NCI-H1417 treated with DMSO at 0.1 percent for 48 hours (cell line): ENCODE measurements at regions not wholly inside any gene's neighbourhood (a gene's known extent, or its start where the extent isn't known, plus 50 kb on each side); places are given as distances from the start of the nearest gene placed in this dataset.
"Not testable (repeated sequence)": the region's sequence is repeated elsewhere in the genome, so short reads cannot be mapped to it uniquely, and the experiment has no call there.

Experiments
- DNase-seq: peaks from one replicate; lab custom pipeline; 2025; lab: John Stamatoyannopoulos, UW

DNA sequence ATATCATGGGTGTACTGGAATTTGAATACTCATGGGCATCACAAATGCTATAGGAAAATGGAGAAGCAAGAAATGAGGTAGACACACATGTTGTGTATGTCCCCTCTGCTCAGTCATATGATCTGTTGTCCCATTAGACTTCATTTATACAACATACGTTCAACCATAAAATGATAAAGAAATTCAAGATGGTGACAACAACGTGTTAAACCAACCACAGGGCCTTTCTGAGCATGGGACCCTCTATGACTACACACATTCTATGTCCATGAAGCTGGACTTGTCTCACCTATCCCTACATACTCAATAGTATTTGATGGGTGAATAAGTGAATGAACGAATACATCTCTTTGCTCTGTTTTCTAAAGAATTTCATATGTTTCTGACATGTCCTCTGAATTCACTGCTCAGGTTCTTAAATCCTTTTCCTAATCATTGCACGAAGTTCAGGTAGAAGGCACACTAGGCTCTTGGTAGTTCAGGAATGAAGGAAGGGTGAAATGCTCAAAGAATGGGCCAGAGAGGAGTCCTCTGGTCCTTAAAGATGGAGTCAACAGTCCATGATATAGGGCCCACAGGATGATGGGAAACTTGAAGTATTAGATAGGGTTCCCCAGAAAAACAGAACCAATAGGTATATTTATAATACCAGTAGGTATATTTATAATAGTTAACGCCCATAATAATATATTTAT, 105.7 kb upstream of the PPM1H start:
- DNase-seq: no peak

DNA sequence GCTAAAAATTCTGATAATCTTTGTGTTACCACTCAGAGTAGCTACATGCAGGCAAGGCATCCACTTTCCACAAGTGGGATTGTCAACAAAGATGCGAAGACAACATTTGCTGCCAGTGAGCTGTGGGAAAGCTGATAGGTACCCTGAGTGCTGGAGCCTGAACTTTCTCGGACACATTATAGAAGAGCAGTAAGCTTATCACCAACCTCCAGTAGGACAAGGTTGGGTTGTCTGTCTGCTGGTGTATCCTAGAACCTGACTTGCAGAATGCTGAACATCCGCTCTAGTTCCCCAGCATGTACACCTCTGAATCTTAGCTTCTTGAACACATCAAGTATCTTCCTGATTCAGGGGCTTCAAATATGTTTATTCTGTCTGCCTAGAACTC, 103.8 kb upstream of the PPM1H start:
- DNase-seq: no peak

DNA sequence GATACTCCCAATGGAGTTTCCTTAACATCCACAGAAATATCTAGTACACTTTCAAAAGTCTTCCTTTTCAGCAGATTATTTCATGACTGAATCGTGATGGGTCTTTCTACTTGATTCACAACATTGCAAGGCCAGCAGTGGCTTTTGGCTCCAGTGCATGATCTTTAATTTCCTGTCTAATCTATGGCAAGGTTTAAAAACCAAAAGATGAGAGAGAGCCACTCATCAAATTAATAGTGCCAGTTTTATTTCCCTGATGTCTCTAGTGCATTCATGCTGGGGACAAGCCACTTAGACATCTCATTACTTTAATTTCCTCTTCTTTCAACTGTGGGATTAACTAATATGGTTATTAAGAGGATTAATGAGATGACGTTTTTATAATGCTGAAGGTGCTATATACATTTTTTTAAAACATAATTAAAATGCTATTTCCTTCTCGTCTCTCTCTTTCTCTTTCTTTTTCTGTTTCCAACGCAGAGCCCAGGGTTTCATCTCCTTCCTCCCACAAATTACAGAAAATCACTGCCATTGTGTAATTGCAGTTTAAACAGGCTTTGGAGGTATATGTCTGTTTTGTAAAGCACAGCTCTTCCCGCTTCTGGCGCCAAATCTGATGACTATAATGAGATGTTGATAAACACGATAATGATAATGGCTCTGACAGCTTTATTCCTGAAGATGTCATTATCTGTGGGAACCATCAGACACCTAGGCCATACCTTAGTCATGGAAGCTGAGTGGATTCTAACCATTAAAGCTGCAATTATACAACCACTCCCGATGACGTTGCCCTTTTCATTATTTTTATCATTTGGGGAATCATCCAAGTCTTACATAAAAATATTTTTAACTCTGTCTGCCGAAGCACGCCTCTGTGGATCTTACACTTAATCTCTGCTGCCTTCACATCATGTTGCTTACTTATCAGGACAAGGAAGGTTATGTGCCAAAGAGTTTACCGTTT, 103.1 kb upstream of the PPM1H start:
- DNase-seq: peak; percentile 39

DNA sequence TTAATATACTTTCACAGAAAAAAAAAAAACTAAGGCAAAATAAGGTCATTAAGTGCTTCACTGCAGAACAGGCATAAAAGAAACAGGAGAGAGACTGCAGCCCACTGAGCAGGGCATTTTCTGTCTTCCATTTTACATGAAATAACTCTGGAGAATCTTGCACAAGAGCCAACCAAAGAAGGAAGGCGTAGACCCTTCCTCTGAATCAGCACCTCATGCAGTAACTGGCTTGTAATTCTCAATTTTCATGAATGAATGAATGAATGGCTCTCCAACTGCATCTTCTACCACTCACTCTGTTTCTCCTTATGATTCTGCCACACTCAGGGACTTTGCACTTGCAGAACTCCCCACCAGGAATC, 102.0 kb upstream of the PPM1H start:
- DNase-seq: no peak

DNA sequence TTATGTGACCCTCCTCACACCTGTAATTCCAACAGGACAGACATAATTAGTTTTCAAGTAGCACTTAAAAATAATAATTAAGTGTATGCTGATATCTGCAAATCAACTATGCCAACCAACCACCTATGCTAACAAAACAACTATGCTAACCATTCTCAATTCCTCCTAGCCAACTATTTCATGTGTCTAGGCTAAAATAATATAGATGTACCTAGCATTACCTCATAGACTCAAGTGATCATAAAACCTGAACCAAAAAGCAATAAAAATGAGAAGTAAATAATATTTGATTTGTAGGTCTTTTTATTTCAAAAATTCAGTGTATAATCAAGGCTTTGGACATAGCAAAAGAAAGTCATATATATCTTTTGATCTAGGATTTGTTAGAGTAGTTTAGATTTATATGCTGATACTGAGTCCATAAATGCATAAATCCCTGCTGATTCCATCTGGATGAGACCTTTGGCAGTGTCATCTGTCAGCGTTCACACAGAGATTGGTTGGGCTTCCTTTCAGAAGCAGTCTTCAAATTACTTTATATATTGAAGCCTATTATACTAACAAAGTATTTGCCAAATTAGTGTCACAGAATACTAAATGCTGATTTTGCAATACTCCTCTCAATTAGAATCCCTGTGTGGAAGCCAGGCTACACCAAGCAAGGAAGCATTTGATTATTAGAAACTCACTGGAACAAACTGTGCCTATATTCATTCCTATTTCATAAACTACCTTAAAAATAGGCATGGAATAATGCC, 101.4 kb upstream of the PPM1H start:
- peak; percentile 62 for DNase-seq

DNA sequence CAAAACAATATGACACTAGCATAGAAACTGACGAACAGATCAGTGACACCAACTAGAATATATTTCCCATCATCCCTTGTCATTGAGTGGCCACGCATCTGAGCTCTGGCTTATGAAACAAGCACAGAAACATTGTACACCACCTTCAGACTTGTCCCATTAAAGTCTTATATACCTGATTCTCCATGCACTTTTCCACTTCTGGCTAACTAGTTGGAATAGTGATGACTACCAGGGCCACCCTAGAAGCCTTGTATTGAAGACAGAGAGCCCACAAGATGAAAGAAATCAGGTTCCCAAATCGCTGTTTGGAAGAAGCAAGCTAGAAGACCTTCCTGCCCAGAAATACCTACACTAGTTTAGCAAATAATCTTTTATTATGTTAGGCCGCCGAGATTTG, 99.7 kb upstream of the PPM1H start:
- DNase-seq: no peak

DNA sequence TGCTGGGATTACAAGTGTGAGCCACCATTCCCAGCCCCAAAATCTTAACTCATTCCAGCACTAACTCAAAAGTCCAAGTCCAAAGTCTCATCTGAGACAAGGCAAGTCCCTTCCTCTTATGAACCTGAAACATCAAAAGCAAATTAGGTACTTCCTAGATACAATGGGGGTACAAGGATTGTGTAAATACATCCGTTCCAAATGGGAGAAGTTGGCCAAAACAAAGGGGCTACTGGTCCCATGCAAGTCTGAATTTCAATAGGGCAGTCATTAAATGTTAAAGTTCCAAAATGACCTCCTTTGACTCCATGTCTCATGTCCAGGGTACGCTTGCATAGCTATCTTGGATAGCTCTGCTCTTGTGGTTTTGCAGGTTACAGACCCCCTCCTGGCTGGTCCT, 94.7 kb upstream of the PPM1H start:
- DNase-seq: no peak

DNA sequence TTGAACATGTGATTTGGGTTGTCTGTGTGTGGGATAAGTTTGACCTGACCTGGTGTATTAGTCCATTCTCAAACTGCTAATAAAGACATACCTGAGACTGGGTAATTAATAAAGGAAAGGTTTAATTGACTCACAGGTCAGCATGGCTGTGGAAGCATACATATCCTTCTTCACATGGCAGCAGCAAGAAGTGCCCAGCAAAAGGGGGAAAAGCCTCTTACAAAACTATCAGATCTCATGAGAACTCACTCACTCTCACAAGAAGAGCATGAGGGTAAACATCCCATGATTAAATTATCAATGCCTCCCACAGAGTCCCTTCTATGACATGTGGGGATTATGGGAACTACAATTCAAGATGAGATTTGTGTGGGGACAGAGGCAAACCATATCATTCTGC, 94.0 kb upstream of the PPM1H start:
- no peak for DNase-seq

DNA sequence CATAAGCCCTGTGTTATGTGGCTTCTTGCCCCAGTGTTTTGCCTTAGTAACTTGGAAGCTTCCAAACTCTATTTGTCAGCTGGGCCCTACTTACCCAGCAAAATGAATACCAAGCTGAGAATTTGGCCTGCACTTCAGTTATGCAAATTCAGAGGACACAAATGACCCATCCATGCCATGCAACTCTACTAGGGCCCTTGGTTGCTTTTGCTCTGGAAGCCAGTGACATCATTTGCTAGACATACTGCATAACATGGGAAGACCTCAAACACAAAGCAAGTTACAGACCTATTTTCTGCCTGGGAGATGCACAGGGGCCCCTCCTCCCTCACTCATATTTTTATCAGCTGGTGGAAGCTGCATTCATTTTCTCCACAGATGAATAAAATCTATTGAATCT, 90.2 kb upstream of the PPM1H start:
- DNase-seq: no peak

DNA sequence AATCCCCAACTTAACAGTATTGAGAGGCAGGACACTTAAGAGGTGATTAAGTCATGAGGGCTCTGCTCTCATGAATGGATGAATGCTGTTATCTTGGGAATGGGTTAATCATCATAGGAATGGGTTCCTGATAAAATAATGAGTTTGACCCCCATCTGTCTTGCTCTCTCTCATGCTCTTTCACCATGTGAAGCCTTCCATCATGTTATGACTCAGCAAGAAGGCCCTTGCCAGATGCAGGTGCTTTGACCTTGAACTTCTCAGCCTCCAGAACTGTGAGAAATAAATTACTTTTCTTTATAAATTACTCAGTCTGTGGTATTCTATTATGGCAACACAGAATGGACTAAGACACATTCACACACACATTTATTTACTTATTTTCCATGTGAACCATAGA, 89.0 kb upstream of the PPM1H start:
- DNase-seq: no peak

DNA sequence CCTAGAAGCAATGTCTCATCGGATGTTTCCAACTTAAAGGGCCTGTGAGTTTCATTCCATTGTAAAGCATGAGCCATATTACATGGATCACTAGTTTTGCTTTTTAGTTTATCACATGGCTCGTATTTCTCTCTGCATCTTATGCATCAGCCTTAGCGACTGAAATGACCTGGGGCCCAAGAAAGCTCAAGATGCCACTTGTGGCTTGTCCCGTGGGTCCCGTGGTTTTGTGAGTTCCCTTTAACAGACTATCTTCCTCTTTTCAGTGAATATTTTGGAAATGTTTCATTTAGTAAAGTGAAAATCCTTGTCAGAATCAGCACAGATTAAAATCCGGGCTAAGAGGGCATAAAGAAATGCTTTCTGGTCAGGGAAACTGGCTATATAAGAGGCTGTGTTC, 86.2 kb upstream of the PPM1H start:
- DNase-seq: no peak

DNA sequence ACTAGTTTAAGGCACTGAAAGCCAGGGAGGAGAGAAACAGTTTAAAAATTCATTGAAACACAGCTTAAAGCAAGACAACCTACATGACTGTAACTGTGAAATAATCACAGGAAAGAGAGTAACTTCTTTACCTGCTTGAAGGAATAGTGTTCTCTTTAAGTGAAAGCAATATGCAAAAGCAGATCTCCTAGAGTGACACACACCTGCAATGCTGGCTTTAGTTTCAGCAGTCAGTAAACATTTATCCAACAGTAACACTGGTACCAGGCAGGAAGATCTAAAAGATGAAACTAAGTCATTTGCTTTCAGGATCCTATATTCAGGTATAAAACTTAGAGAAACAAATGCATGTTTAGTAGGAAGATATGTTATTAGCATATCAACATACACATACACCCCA, 85.3 kb upstream of the PPM1H start:
- DNase-seq: no peak

DNA sequence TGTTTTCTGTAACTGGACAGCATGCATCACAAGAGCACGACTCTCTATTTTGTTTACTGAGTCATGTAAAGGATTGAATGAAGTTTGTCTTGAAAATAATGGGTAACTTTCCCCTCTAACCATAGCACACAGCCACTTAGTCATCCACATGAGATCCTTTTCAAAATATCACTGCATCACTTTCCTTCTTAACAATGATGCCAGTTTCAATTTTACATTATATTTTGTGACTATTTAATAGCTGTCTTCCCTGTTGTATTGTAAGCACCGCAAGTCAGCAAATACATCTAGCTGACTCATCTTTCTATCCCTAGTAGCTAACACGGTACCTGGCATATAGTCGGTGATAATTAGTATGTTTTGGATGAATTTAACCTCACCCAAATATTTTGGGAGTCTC, 83.3 kb upstream of the PPM1H start:
- DNase-seq: no peak

DNA sequence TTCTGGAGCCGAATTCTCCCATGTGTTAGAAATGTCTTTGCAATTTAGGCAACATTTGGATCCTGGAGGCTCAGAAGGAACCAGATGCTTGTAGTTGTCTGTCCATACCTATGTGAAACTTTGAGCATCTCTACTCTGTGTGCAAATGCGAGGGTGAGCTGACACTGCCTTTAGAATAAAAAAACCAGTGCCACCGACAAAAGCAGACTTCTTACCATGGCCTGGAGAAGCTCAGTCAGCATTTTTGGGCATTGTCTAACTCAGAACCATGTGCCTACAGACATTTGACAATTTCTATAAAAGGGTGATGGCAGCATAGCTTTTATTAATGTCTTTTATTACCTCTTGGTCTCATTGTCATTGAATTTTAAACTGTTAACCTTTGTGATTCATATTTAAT, 78.4 kb upstream of the PPM1H start:
- no peak for DNase-seq

DNA sequence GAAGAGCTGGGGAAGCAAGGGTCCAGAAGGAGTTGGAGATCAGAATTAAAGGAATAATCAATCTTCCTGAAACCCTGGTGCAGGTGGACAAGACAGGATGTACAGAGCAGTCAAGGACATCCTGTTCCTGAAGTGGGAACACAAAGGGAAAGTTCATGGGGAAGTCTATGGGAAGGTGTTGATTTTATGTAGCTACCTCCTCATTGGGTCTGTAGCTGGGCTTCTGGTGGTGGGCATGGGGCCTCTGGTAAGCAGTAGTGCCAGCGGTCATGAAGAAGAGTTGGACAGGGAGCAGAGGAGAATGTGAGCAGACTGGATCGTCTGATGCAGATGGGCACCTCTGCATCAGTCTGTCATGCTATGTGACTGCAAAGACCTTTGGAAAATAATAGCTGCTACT, 75.7 kb upstream of the PPM1H start:
- DNase-seq: no peak

DNA sequence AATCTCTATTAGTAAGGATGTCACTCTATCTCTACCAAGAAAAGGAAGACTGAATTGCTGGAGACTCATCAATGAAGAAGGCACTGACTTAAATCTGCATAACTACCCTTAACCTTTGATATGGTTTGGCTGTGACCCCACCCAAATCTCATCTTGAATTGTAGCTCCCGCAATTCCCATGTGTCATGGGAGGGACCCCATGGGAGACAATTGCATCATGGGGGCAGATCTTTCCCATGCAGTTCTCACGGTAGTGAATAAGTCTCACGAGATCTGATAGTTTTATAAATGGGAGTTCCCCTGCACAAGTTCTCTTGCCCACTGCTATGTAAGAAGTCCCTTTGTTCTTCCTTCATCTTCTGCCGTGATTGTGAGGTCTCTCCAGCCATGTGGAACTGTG, 73.4 kb upstream of the PPM1H start:
- no peak for DNase-seq

DNA sequence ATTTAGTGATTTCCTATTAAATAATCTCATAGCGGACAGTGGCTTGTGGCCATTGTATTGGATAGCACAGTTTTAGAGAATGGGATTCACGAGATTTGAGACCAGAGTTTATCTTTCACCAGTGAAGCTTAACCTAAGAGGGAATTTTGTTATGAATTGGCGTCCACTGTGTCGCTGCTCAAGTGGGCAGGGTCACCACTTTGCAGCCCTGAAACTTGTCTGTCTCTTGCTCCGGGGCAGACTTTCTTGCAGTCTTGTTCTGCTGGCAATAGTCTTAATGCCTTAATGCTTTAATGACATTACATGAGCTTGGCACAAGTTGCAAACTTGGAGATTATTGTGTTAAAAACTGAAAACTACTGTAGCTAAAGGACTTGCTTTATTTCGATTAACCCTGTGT, 72.8 kb upstream of the PPM1H start:
- DNase-seq: no peak

DNA sequence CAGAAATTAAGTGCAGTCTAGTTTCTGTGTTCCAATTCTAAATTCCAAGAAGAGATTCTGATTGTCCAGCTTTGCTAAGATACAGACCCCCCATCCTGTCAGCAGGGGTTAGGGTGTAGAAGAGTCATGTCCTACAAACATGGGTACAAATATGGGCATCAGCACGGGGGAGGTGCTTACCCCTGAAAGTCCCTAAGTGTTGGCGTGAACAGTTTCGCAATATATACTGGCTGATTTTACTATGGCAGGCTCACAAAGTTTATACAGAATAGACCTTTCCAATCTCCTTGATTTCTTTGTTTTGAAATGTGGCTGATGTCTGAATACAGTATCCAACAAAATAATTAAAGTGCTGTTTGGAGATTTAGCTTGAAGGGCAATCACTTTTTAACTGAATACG, 71.6 kb upstream of the PPM1H start:
- no peak for DNase-seq

DNA sequence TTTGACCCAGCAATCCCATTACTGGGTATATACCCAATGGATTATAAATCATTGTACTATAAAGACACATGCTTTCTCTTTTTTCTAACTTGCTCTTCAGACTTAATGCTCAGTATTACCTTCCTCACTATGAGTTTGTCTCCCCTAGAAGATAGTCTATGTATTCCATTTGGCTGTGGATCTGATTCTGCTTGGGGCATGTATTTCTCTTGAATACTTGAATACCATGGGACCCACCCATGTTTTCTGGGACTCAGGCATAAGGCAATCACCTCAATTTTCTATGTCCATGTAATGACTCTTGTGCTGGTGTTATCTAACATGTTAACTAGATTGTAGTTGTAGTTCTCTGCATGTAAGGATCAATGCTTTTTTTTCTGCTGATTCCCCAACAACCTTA, 70.4 kb upstream of the PPM1H start:
- DNase-seq: no peak

DNA sequence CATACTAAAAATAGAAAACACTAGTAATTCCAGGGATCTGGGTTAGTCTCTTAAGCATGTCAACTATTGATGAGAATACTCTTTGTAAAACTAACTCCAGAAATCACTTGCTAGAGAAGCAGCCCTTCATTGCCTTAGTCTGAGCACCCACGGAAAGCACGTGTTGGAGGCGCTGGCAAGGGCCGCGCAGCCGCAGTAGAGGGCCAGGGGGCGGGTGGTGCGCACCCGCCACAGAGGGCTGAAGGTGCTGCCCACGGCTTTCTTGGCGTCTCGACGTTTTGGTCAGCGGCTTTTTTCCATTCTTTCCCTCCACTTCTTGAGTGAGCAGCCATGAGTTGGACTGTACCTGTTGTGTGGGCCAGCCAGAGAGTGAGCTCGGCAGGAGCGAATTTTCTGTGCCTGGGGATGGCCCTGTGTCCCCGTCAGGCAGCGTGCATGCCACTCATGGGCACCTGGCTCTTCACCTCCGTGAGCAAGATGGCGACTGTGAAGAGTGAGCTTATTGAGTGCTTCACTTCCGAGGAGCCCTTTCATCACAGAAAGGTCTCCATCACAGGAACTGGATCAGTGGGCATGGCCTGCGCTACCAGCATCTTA, 68.4 kb upstream of the PPM1H start:
- no peak for DNase-seq

DNA sequence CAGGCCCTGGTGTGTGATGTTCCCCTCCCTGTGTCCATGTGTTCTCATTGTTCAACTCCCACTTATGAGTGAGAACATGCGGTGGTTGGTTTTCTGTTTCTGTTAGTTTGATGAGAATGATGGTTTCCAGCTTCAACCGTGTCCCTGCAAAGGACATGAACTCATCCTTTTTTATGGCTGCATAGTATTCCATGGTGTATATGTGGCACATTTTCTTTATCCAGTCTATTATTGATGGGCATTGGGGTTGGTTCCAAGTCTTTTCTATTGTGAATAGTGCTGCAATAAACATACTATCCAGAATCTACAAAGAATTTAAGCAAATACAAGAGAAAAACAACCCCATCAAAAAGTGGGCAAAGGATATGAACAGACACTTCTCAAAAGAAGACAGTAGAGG, 67.1 kb upstream of the PPM1H start:
- not testable (repeated sequence) for DNase-seq

DNA sequence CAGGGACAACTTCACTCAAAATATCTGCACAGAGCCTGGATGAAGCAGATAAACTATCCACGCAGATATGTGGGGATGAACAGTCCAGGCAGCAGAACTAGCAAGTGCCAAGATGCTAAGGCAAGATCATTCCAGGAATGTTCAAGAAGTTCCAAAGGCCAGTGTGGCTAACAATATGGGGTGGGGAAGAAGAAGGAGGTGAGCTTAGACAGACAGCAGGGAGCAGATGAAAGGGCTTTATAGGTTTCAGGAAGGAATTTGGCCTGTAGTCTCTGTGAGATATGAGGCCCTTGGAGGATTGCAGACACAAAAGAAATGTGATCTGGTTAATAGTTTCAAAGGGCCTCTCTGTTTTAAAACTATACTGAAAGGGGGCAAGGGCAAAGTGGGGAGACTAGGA, 63.5 kb upstream of the PPM1H start:
- no peak for DNase-seq

DNA sequence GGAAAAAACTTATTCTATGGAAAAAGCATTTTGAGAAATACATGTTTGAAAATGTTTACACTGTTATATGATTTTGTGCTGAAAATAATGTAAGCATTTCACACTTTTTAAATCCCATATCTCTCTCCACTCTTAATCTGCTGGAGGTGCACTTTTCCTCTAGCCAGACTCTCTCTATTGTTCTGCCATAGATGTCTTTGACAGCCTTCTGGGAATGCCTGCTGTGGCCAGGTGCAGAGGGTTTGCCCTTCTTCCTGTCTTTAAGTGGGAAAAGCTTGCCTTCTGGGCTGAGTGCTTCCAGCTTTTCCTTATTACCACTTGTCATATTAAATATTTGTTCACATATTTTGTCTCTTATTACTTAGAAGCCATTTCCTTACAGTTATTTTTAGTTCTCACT, 60.1 kb upstream of the PPM1H start:
- no peak for DNase-seq
